ENCODE measurements at regions not wholly inside any gene's neighbourhood (a gene's known extent, or its start where the extent isn't known, plus 50 kb on each side); places are given as distances from the start of the nearest gene placed in this dataset.

DNA sequence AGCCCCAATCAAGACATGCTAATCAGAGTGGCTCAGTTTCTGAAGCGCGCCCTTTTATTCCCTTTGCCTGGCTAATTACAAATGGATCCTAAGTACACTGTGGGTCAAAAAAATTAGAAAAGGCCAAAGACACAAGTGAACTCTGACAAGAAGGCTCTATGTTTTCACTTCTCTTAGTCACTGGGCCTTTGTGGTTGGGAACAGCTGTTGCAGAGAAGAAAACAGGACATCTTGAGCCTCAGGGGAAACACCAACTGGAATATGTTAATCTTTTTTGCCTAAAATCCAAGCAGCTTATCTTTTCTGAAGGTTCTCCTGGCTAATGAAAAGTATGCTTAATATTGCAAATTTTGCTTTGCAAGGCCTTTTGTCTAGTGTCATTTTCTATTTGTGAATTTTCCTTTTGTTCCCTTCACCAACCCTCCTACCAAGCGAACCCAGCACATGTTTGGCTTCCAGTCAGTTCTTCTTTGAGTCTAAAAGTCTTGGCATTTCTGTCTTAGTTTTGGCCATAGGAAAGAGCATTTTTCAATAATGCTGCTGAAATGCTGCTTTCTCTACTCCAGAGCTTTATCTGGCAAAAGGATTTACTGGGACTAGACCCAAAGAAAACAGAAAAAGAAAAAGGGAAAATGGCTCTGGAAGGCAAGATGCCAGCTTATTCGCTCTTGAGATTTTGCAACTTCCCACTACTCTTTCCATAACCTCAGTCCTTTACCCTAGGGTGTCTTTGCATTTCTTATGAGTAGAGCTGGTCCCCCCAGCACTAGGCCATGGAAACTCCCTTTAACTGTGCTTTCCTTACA is 440.2 kb upstream of the ST6GAL2 start:
- TF ChIP-seq, protein P1, sequence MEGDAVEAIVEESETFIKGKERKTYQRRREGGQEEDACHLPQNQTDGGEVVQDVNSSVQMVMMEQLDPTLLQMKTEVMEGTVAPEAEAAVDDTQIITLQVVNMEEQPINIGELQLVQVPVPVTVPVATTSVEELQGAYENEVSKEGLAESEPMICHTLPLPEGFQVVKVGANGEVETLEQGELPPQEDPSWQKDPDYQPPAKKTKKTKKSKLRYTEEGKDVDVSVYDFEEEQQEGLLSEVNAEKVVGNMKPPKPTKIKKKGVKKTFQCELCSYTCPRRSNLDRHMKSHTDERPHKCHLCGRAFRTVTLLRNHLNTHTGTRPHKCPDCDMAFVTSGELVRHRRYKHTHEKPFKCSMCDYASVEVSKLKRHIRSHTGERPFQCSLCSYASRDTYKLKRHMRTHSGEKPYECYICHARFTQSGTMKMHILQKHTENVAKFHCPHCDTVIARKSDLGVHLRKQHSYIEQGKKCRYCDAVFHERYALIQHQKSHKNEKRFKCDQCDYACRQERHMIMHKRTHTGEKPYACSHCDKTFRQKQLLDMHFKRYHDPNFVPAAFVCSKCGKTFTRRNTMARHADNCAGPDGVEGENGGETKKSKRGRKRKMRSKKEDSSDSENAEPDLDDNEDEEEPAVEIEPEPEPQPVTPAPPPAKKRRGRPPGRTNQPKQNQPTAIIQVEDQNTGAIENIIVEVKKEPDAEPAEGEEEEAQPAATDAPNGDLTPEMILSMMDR (conservative IDR thresholded peaks at IDR 0.05; ENCODE audit: low read length) = no peak
- TF ChIP-seq EZH2phosphoT487 (IDR thresholded peaks at IDR 0.05; ENCODE audit: borderline replicate concordance, low read depth, low read length) = no peak
